LNCaP clone FGC (cell line): ENCODE measurements at regions not wholly inside any gene's neighbourhood (a gene's known extent, or its start where the extent isn't known, plus 50 kb on each side); places are given as distances from the start of the nearest gene placed in this dataset.

Experiments
- DNase-seq: peaks from one replicate; pipeline ENCODE4 v3.0.0-alpha.2; 2011; ENCODE audit warnings: low read depth
- H3K4me3 ChIP-seq: 2 replicates; pipeline ENCODE4 v1.5.1; 2011; ENCODE audit warnings: mild to moderate bottlenecking, low read depth, low read length, control low read depth
- CTCF ChIP-seq: IDR thresholded peaks from 2 replicates; pipeline ENCODE4 v1.5.1; 2012; ENCODE audit warnings: mild to moderate bottlenecking; ENCODE audit not compliant: control insufficient read depth, insufficient read depth; ENCODE audit errors: extremely low read depth

DNA sequence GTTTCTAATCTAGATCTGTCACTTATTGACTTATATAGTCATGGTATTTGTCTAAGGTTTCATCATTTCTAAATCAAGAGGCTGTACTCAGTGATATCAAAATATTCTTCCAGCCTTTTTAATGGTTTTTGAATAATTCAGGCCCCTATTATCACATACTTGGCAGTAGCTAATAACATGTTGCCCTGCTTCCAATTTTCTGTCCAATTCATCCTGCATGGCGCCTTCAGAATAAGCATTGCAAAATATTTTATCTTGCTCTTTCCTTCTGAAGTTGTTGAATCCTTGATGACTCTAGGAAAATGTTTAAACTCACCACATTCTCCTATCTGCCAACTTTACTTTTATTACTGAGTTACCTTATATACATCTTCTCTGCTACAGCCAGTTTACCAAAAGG lies 517.2 kb upstream of the B3GALT2 start:
- no peak overlapping the region for H3K4me3 ChIP-seq
- no peak for DNase-seq
- TF ChIP-seq CTCF = no peak

GRCh38 chr1:193703121-193703520 lies 516.7 kb upstream of the B3GALT2 start:
- DNase-seq = no peak

GRCh38 chr1:193701759-193702158 lies 515.3 kb upstream of the B3GALT2 start:
- no peak overlapping the region for H3K4me3 ChIP-seq
- DNase-seq = no peak
- no peak for TF ChIP-seq CTCF

More at GRCh38 chr1:193703121-193703520, 516.7 kb upstream of the B3GALT2 start:
- TF ChIP-seq CTCF = no peak
- H3K4me3 ChIP-seq = no peak overlapping the region

DNA sequence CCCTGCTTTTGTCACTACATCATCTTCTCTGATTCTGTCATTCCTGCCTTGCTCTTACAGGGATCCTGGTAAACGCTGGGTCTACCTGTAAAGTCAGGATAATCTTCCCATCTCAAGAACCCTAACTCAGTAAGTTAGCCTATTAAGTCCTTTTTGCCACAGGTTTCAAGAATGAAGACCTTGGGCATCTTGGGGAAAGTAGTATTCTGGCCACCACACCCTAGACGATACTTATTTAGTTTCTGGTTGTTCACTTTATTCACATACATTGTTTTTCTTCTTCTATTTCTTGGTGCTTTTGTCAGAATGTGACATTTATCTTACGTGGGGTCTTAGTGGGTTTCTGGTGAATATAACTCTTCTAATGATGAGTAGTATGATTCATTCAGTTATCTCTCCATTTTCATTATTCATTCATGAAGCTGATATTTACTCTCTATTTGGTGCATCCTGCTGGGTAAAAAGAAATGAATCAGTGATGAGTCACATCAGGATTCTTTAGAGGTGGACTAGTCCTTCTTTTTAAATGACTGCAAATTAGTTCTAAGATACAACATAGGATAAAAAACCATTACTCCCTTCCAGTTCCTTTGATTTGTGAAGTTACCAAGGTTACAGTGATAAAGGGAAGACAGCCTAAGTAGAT lies 514.4 kb upstream of the B3GALT2 start:
- no peak for TF ChIP-seq CTCF
- H3K4me3 ChIP-seq = no peak overlapping the region
- no peak for DNase-seq

GRCh38 chr1:193699261-193699660 lies 512.8 kb upstream of the B3GALT2 start:
- DNase-seq = no peak
- H3K4me3 ChIP-seq = no peak overlapping the region
- no peak for TF ChIP-seq CTCF

GRCh38 chr1:193697776-193698175 lies 511.4 kb upstream of the B3GALT2 start:
- no peak for TF ChIP-seq CTCF
- H3K4me3 ChIP-seq = no peak overlapping the region
- DNase-seq = no peak

DNA sequence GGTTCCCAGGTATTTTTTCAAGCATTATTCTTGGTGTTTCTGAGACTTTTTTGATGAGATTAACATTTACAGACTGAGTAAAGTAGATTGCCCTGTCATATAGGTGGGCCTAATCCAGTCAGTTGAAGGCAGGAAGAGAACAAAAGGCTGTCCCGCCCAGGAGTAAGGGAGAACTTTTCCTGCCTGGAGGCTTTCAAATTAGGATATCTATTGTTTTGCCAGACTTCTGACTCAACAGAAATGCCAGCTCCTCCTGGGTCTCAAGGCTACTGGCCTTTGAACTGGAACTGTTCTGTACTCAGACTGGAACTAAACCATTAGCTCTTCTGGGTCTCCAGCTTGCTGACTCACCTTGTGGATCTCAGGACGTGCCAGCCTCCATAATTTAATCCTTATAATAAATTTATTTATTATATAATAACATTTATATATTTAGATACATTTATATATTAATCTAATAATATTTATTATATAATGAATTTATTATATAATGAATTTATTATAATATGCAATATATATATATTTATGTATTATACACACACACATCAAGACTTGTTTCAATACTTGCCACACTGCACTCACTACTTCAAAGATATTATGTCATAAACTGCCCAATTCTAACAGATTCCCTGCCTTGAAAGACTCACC lies 510.8 kb upstream of the B3GALT2 start:
- TF ChIP-seq CTCF = no peak
- DNase-seq = no peak
- H3K4me3 ChIP-seq = no peak overlapping the region
